Embryonic facial prominence (tissue), 1 donor: ENCODE measurements at regions not wholly inside any gene's neighbourhood (a gene's known extent, or its start where the extent isn't known, plus 50 kb on each side); places are given as distances from the start of the nearest gene placed in this dataset.

Experiments
- DNase-seq: peaks from one replicate; pipeline ENCODE4 v3.0.0-alpha.2; 2016; ENCODE audit errors: extremely low spot score

DNA sequence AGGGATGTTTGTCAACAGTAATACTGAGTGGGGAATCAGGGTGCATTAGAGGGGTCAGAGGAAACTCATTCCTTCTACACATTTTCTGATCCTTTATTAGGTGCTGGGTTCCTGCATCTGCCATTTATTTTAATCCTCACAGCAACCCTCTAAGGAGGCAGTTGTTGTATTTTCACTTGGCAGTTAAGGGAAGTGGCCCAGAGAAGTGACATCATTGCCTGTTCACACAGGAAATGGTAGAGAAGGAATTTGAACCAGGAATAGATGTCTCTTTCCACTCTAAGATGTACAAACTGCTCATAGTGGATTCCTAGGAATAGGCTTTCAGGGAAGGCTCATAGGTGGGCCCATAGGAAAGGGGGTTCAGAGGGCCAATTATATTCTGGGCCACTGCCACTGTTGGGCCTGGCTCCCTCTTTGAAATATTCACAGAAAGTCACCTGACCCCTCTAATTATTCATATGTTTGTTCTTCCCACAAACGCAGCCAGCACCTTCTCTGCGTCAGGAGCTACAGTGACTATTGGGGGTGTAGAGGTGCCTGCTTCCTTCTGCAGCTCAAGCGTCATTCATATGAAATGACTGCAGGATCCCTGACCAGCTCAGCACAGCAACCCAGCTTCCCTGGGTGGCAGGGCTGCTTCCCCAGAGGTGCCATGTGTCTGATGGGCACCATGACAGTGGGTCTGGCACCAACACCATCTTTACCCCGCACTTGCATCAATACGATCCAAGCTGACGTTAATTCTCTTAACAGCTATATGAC is 163.9 kb upstream of the SMAD3 start:
- DNase-seq: no peak

DNA sequence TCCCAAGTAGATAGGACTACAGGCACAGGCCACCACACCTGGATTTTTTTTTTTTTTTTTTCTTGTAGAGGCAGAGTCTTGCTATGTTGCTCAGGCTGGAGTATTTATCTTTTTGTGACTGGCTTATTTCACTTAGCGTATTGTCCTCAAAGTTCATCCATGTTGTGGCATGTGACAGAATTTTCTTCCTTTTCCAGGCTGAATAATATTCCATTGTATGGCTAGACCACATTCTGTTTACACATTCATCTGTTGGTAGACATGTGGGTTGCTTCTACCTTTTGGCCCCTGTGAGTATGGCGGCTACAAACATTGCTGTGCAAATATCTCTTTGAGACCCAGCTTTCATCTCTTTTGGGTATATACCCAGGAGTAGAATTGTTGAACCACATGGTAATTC is 160.2 kb upstream of the SMAD3 start:
- no peak for DNase-seq

DNA sequence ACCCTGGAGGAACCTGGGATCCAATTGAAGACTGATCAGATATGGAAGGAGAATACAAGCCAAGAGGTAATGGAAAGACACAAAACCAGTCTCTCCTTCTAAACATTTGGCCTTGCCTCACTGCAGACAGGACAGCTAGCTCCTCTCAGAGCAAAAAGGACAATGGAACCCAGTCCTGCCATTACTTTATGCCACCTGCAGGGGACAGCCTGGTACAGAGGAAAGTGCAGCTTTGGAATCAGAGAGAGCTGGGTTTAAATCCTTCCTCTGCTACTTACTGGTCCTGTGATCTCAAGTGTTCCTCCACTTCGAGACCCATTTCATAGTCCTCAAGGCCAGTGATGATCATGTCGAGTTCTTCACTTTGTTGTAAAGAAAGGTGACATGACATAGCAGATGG is 159.4 kb upstream of the SMAD3 start:
- no peak for DNase-seq

DNA sequence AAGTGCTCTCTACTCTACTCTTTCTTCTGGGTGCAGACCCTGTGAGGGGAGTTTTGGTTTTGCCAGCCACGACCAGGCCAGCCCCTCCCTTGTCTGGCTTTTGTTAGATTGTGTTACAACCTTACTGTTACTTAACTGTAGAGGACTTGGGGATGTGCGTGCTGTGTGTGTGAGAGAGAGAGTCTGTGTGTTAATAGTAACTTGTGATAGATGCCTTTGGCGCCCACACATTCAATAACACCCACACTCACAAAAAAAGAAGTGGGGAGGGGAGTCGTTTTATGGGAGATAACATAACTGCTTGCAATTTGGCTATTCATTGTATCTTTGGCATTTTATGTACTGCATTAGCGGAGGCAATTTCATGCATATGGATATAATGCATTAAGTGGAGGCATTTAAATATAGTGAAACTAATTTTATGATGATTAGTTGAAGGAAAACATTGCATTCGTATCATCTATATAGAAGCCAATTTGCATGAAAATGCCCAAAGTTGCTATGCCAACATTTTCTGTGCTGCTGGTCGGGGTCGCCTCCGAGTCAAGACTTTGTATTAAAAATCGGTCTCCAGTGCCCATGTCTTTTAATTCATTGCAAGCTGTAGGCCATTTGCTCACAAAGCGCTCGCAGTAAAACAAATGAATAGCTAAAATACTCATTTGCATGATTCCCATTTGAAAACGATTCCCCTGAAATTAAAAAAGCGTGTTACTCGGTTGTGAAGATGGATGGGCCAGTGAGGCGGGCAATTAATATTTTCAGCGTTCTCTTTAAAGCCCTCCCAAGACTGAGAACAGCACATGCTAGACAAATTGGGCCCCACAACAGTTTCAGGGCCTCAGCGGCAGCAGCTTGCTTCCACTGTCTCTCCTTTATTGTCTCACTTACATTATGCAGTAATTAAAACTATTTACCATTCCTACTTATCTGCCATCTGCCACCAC is 158.5 kb upstream of the SMAD3 start:
- DNase-seq: no peak

DNA sequence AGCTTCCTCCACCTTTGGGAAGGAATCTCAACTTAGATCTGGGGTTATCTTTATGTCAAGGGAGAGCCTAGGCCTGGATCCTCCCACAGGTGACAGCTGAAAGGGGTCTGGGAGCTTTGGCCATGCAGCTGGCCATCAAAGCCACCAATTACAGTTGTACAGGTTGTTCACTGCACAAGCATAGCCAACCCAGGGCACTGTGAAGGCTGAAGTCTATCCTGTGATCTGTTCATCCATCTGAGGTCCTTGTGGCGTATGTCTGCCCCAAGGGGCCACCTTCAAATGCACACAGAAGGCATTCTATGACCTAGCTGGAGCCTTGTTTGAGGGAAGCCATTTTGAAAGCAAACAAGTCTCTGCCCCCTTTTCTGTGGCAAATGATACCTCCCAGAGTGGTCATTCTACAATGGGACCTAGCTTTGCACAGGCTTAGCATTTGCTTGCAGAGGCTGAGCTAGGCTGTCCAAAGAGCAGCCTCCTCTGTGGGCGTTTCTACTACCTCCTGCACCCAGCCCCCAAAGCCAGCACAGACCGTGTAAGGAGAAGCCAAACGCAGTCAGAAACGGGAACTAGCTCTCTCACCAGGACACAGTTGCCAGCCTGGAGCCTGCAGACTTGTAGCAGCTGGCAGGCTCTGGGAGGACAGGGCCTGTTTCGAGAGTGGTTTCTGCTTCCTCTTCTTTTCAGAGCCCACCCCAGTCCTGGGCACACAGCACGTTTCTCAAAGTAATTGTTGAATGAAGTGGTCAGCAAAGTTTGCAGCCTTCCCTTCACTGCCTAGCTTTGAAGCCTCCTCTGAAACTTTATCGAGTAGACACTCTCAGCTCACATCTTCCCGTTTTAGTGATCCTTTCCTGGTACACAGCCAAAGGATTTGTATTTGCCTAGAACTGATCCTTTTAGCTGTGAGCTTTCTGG is 157.3 kb upstream of the SMAD3 start:
- DNase-seq: no peak

DNA sequence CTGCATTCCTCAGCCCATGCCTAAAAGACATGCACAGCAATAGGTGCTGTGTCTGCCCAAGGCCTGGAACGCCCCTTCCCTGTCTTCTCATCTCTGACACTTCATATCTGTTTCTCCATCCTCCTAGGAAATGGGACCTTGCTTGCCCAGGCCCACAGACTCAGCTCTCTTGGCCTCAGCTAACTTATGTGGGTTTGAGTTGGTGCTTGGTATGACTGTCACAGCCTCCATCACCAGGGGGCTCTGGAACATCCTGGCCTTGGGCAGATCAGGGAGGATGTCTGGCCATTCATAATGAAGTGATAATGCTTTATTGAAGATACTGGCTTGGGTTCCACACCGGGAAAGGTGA is 156.7 kb upstream of the SMAD3 start:
- no peak for DNase-seq

DNA sequence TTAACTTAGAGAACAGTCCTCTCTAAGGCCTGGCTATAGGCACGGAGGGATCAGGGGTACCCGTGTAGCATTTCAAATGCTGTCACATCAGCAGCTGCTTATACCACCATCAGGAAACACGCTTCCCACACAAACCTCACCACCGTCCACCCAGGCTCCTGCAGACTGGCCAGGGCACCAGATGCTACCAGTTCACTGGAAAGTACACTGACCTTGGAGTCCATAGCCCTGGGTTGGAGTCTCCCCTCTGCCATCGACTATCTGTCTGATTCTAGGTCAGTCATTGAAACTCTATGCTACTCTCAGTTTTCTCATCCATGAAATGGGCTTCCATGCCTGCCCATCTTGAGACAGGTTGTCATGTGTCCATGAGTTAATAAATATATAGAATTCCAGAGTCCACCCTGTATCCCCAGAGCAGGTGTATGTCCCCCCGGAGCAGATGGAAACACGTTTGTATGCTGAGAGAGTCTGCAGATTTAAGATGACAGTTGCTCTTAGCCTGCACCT is 156.0 kb upstream of the SMAD3 start:
- no peak for DNase-seq

DNA sequence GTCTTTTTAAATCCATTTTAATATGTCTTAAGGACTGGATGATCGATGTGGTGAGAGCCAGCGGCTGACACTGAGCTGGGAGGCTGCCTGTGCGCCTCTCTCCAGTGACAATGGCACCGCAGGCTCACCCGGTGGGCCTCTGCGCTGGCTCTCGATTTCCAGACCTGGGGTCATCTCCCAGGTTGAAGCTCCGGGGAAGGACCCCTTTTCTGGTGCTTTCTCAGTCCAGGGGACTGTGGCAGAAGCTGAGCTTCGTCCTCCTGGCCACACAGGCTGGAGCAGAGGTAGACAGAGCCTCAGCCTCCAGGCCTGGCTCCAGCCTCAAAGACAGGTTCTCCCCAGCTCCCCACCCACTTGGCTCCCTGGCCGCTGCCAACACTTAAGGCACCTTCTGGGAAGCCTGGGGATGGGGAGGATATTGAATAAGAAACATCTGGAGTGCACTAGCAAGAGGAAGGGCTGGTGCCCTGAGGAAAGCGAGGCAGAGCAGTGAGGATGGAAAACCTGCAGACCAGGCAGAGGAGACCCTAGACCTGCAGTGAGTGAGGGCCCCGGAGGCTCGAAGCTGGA is 154.2 kb upstream of the SMAD3 start:
- no peak for DNase-seq

DNA sequence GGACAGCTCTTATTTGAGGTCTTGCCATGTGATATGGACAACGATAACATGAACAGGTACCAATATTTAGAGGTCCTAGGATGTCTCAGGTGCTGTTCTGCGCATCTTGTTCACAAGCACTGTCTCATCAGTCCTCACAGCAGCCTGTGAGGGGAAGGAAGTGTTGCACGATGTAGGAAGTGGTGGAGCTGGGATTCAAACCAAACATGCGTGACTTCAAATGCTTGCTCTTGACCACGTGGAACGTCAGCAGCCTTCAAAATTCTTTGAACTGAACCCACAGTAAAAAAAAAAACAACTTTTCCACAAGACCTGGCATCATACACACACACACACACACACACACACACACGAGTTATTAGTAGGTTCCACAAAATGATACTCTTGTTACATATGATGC is 153.4 kb upstream of the SMAD3 start:
- DNase-seq: no peak

DNA sequence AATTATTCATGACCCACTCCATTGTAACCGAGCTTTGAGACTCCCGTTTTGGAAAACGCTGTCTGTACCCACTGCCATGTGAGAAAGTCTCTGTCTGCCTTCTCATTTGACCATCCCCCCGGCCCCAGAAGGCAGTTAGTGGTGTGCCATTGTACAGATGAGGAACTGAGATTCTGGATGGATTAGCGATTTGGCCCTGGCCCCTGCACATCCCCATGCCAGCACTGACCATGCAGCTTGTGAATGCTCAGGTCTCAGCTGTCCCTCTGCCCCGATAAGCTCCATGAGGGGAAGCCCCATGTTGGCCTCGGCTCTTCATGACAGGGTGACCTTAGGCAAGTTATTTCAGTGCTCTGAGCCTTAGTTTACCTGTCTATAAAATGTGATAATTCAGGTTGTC is 153.0 kb upstream of the SMAD3 start:
- DNase-seq: no peak

DNA sequence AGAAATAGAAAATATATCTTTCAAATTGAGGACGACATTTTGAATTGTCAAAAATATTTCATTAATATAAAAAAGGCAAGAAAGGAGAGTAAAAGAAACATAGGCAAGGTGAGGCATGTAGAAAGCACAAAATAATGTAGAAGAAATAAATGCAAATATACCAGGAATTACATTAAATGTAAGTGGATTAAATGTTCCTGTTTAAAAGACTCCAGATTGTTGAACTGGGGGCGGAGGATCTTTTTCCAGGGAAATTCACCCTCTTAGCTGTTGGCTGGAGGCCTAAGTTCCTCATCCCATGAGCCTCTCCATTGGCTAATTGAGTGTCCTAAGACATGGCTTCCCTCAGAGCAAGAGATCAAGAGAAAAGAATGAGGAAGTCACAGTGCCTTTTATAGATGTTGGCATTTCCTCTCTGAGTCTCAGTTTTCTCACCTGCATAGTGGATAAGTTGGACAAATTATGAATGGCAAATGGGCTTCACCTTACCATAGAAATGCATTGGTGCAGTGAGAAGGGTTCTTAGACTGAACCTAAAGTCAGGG is 147.4 kb upstream of the SMAD3 start:
- no peak for DNase-seq

DNA sequence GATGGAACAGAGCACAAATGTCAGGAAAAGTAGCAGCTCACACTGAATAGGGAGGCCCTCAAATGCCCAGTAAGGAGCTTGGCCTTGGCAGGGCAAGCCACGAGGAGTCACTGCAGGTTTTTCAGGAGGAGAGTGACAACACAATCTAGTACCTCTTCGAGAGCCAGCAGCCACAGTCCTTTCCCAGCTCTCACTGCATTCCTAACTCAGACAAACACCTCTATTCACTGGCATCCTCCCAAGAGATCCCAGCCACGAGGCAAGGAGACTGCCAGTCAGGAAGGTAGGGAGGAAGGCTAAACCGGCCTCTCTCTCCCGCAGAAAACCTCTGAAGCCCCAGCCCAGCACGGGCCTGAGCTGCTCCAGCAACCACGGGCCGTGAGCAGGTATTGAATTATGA is 146.0 kb upstream of the SMAD3 start:
- DNase-seq: no peak

DNA sequence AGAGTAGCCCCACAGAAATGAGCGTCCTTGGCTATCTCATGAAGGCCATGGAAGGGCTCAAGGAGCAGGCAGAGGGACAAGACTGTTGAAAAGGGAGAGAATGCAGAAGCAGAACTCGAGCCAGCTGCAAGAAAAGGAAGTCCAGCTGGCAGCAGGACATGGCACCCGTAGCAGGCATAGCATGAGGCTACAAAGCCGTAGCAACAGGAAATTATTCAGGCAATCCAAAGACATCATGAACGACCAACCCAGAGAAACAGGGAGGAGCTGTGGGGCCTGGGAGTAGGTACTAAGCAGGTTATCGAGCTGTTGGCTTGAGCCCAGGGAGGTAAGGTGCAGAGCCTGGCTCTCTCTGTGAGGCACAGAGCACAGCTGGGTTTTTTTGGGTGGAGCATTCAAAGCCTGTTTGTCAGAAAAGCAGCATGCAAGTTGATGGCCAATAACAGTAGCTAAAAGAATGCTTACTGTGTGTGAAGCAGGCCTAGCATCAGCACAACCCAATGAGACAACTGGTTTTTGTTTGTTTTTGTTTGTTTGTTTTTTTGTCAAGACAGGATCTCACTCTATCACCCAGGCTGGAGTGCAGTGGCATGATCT is 144.0 kb upstream of the SMAD3 start:
- DNase-seq: no peak

DNA sequence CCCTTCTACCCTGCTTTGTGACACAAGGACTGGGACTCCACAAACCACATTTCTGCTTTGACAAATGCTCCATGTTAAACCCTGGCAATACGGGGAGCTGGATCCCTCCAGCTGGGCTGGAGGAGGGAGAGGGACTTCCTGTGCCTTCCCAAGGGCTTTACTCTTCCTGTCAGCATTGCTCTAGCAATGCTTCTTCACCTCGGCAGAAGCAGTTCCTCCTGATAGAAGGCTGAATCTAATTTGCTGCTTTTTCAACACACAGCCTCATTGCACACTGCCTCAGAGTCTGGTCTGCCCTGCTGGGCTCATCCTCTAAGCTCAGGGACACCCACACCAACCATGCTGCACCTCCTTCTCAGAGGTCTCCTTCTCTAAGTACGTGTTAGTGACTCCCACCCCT is 142.8 kb upstream of the SMAD3 start:
- DNase-seq: no peak

DNA sequence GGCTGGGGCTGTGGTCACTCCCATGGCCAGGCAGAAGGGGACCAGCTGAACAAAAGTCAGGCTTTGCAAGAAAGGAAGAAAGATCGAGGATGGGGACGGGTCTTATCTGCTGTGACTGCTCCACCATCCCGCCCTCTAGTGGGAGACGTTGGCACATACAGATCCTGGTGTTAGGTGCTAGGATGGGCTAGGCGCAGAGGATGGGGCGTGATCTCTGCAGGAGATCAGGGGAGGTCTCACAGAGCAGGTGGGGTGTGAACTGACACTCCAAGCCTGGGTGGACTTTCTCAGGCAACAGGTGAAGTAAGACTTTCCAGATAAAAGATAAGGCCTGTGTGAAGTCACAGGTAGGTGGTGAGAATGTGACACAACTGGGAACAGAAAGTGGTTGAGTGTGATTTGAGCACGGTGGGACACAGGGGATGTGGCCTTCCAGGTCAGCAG is 141.9 kb upstream of the SMAD3 start:
- no peak for DNase-seq

DNA sequence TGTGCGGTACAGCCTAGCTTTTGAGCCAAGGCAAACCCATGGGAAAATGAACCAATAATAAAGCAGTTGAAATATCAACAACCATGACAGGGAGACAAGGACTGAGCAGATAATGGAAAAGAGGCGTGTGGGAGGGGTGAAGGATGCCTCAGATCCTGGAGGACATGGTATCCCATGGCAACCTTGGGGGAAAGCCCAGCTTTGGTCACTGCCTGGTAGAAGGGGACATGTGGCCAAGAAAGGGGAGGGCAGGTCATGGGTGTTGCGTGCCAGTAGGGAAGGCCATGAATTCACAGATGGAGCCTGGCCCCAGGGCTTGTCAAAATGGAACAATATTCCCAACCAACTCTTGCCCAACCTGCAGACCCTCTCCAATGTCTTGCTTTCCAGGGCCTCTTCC is 140.5 kb upstream of the SMAD3 start:
- DNase-seq: no peak

DNA sequence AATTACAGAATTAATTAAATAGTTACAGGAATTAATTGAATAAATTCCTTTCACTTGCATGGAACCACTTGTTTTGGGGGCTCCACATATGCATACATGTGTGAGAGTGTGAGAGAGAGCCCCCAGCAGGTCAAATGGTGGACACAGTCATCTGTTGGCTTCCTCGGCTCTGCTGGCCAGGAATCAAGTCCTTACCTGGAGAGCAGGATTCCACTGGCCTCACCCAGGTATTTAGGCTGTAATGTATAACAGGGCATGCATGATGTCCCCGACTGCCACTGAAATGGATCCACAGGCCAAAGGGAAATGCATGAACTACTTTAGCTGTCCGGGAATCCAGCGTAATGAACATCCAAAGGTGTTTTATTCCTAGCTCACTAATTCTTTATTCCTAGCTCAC is 139.7 kb upstream of the SMAD3 start:
- no peak for DNase-seq

DNA sequence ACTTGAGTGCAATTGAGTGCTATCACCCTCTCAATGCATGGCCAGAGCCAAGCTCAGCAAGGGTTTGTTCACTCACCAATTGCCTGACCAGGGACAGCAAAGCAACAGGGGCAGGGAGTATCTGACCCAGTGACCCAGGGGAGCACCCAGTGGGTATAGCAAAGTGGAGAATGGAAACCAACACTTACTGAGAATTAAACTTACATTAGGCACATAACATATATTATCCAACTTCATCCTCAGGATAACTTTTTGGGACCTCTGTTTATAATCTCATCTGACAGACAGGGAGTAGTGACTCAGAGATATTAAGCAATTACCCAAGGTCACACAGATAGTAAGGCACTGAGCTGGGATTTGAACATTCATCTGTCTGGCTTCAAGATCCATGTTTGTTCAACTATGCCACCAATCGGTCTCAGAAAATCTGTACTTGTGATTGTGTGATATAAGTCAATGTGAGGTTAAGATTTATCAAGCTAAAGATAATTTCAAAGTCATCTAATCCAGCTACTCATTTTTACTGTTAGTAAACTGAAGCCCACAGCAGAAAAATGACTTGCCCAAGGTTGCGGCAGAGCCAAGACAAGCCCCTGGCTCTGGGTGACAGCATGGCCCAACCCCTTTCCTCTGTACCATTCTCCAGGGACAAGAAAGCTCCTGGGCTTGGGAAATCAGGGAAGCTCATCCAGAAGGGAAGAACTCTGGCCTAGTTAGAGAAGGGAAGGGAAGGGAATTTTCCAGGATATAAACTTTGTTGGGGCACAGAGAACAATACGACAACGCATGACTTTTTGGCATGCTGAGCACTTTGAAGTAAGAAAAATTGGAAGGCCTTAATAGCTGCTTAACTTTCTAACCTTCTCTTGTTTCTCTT is 138.0 kb upstream of the SMAD3 start:
- no peak for DNase-seq

DNA sequence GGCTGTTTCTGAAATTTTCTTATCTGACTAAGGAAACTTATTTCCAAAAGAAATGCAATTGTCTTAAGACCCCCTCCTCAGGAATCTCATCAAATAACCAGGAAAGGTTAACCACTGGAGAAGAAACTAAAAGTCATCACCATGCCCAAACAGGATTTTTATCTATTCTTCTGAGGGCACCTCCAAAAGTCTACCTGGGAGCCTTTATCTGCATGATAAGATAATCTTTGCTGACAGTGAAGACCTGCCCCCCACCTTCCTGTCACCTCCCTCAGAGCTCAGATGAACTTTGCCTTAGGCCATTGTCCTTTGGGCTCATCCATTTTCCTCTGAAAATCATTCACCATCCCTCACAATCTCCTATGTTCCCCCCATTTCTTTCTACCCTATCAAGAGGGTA is 137.3 kb upstream of the SMAD3 start:
- no peak for DNase-seq

DNA sequence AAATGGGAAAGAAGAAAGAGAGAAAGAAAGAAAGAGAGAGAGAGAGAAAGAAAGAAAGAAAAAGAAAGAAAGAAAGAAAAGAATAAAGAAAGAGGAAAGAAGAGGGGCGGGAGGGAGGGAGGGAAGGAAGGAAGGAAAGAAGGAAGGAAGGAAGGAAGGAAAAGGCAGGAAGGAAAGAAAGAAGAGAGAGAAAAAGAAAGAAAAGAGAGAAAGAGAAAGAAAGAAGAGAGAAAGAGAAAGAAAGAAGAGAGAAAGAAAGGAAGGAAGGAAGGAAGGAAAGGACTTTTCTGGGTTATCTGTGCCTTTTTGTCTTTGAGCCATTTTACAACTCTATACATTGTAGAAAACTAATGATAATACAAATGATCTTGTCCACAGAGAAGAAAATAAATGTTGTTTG is 136.6 kb upstream of the SMAD3 start:
- no peak for DNase-seq
